HepG2 (cell line): ENCODE measurements at regions not wholly inside any gene's neighbourhood (a gene's known extent, or its start where the extent isn't known, plus 50 kb on each side); places are given as distances from the start of the nearest gene placed in this dataset.

ENCODE experiments used
- POLR2A ChIP-seq, 2 experiments: IDR thresholded peaks; 2 replicates each; pipeline ENCODE4 v1.6.1; 2011; ENCODE audit warnings: low read depth in 2 of 2, low read length in 2 of 2, mild to moderate bottlenecking in 1 of 2, moderate library complexity in 1 of 2; ENCODE audit not compliant: insufficient read depth in 1 of 2
- ZFP62 ChIP-seq: sonication (generic); formaldehyde crosslinking; IDR thresholded peaks from 2 replicates; pipeline ENCODE4 v1.4.0; 2020; ENCODE audit warnings: missing genetic modification reagents
- ZNF589 ChIP-seq: sonication (generic); formaldehyde crosslinking; conservative IDR thresholded peaks from 2 replicates; pipeline ENCODE4 v1.8.0; 2022; ENCODE audit warnings: mild to moderate bottlenecking, moderate library complexity, missing genetic modification reagents
- TF ChIP-seq, protein P1 (sequence below): sonication (generic); formaldehyde crosslinking; IDR thresholded peaks from 2 replicates; pipeline ENCODE4 v1.5.1; 2020; ENCODE audit warnings: missing genetic modification reagents, mild to moderate bottlenecking, borderline replicate concordance

- TF ChIP-seq ZNF589 (no peak), POLR2A (IDR thresholded peaks at IDR 0.05; ENCODE audit: insufficient read depth in 1 of 2, low read depth in 2 of 2, low read length in 2 of 2) (no peak), ZFP62 (no peak)
- TF ChIP-seq, protein P1, sequence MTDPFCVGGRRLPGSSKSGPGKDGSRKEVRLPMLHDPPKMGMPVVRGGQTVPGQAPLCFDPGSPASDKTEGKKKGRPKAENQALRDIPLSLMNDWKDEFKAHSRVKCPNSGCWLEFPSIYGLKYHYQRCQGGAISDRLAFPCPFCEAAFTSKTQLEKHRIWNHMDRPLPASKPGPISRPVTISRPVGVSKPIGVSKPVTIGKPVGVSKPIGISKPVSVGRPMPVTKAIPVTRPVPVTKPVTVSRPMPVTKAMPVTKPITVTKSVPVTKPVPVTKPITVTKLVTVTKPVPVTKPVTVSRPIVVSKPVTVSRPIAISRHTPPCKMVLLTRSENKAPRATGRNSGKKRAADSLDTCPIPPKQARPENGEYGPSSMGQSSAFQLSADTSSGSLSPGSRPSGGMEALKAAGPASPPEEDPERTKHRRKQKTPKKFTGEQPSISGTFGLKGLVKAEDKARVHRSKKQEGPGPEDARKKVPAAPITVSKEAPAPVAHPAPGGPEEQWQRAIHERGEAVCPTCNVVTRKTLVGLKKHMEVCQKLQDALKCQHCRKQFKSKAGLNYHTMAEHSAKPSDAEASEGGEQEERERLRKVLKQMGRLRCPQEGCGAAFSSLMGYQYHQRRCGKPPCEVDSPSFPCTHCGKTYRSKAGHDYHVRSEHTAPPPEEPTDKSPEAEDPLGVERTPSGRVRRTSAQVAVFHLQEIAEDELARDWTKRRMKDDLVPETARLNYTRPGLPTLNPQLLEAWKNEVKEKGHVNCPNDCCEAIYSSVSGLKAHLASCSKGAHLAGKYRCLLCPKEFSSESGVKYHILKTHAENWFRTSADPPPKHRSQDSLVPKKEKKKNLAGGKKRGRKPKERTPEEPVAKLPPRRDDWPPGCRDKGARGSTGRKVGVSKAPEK (CRISPR knock-in tag), result no peak
Measured at GRCh38 chr12:115433014-115433634, 749.1 kb upstream of the TBX3 start.
